ENCODE measurements at regions not wholly inside any gene's neighbourhood (a gene's known extent, or its start where the extent isn't known, plus 50 kb on each side); places are given as distances from the start of the nearest gene placed in this dataset.

GRCh38 chr1:95370691-95371562, 136.9 kb downstream of the RWDD3 start:
- no peak overlapping the region for H3K4me3 ChIP-seq (ENCODE audit: low read depth, low read length)

GRCh38 chr1:95371666-95372282, 137.8 kb downstream of the RWDD3 start:
- ChIA-PET CTCF (no interaction called here), POLR2A (no interaction called here)
- H3K36me3 ChIP-seq (ENCODE audit: control insufficient read depth in 2 of 2, insufficient read depth in 1 of 2, low read length in 2 of 2) = no peaks in the 10 kb centered on the region
- H3K4me3 ChIP-seq (ENCODE audit: low read depth, low read length) = no peak overlapping the region
- H3K4me1 ChIP-seq (ENCODE audit: control insufficient read depth, insufficient read depth, low read length) = no peaks in the 10 kb centered on the region
- H3K9me3 ChIP-seq (ENCODE audit: control insufficient read depth, insufficient read depth, low read depth, low read length) = no peaks in the 10 kb centered on the region
- no peak overlapping the region for H3K27ac ChIP-seq (ENCODE audit: extremely low read depth, low read depth, low read length)
- TF ChIP-seq REPIN1 (tag by site-specific recombination; IDR thresholded peaks at IDR 0.05; ENCODE audit: low read depth) (no peak), ZNF426 (tag by site-specific recombination; IDR thresholded peaks at IDR 0.05) (no peak)

More at GRCh38 chr1:95370691-95371562, 136.9 kb downstream of the RWDD3 start:
- POLR2A ChIA-PET = no interaction called here
- TF ChIP-seq ZNF211 (tag by site-specific recombination; IDR thresholded peaks at IDR 0.05; ENCODE audit: low read depth) (no peak), WT1 (tag by site-specific recombination; IDR thresholded peaks at IDR 0.05) (no peak), HOXA7 (CRISPR knock-in tag; IDR thresholded peaks at IDR 0.05; ENCODE audit: borderline replicate concordance) (no peak), ZNF366 (tag by site-specific recombination; conservative IDR thresholded peaks at IDR 0.05) (no peak), ZNF223 (tag by site-specific recombination; IDR thresholded peaks at IDR 0.05) (no peak), ZNF426 (tag by site-specific recombination; IDR thresholded peaks at IDR 0.05) (no peak), ZNF138 (tag by site-specific recombination; IDR thresholded peaks at IDR 0.05; ENCODE audit: borderline replicate concordance) (no peak), ZNF214 (tag by site-specific recombination; IDR thresholded peaks at IDR 0.05; ENCODE audit: borderline replicate concordance) (no peak), HIC1 (tag by site-specific recombination; IDR thresholded peaks at IDR 0.05) (no peak), ZNF362 (tag by site-specific recombination; IDR thresholded peaks at IDR 0.05) (no peak), KLF9 (tag by site-specific recombination; IDR thresholded peaks at IDR 0.05; ENCODE audit: low read depth) (no peak)
- TF ChIP-seq, protein P1, sequence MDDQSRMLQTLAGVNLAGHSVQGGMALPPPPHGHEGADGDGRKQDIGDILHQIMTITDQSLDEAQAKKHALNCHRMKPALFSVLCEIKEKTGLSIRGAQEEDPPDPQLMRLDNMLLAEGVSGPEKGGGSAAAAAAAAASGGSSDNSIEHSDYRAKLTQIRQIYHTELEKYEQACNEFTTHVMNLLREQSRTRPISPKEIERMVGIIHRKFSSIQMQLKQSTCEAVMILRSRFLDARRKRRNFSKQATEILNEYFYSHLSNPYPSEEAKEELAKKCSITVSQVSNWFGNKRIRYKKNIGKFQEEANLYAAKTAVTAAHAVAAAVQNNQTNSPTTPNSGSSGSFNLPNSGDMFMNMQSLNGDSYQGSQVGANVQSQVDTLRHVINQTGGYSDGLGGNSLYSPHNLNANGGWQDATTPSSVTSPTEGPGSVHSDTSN (CRISPR knock-in tag; IDR thresholded peaks at IDR 0.05) = no peak
- TF ChIP-seq, protein P2, sequence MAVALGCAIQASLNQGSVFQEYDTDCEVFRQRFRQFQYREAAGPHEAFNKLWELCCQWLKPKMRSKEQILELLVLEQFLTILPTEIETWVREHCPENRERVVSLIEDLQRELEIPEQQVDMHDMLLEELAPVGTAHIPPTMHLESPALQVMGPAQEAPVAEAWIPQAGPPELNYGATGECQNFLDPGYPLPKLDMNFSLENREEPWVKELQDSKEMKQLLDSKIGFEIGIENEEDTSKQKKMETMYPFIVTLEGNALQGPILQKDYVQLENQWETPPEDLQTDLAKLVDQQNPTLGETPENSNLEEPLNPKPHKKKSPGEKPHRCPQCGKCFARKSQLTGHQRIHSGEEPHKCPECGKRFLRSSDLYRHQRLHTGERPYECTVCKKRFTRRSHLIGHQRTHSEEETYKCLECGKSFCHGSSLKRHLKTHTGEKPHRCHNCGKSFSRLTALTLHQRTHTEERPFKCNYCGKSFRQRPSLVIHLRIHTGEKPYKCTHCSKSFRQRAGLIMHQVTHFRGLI (tag by site-specific recombination; IDR thresholded peaks at IDR 0.05) = no peak
- Histone ChIP-seq H3K4me1 (ENCODE audit: control insufficient read depth, insufficient read depth, low read length) (no peaks in the 10 kb centered on the region), H3K36me3 (ENCODE audit: control insufficient read depth in 2 of 2, insufficient read depth in 1 of 2, low read length in 2 of 2) (no peaks in the 10 kb centered on the region), H3K9me3 (ENCODE audit: control insufficient read depth, insufficient read depth, low read depth, low read length) (no peaks in the 10 kb centered on the region), H3K27ac (ENCODE audit: extremely low read depth, low read depth, low read length) (no peak overlapping the region)
- CTCF ChIA-PET = no interaction called here

All from HEK293 (cell line).